ENCODE measurements at regions not wholly inside any gene's neighbourhood (a gene's known extent, or its start where the extent isn't known, plus 50 kb on each side); places are given as distances from the start of the nearest gene placed in this dataset.

DNA sequence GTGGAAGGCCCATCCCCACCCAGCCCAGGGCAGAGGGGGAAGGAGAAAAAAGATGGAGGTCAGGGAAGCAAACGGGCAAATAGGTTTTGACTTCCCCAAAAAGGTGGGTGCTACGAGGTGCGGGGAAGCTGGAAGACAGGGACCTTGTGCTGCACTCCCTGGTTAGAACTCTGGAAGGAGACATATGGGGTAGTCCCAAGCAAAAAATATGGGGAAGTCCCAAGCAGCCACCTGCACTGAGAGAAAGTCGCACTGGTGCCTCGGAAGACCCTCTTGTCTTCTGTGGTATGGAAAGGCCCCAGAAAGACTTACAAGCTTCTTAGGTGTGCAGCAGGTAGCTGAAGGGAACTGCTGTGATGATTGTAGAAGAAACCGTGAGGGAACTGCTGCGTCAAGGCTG, 93.8 kb upstream of the CEP85L start:
- TF ChIP-seq, protein P1, sequence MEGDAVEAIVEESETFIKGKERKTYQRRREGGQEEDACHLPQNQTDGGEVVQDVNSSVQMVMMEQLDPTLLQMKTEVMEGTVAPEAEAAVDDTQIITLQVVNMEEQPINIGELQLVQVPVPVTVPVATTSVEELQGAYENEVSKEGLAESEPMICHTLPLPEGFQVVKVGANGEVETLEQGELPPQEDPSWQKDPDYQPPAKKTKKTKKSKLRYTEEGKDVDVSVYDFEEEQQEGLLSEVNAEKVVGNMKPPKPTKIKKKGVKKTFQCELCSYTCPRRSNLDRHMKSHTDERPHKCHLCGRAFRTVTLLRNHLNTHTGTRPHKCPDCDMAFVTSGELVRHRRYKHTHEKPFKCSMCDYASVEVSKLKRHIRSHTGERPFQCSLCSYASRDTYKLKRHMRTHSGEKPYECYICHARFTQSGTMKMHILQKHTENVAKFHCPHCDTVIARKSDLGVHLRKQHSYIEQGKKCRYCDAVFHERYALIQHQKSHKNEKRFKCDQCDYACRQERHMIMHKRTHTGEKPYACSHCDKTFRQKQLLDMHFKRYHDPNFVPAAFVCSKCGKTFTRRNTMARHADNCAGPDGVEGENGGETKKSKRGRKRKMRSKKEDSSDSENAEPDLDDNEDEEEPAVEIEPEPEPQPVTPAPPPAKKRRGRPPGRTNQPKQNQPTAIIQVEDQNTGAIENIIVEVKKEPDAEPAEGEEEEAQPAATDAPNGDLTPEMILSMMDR (IDR thresholded peaks at IDR 0.05 in 2 of 3, conservative IDR thresholded peaks at IDR 0.05 in 1 of 3; ENCODE audit: control insufficient read depth in 2 of 3, extremely low read depth in 1 of 3, insufficient read depth in 1 of 3, low read depth in 3 of 3, low read length in 3 of 3) = no peak
- no peak for TF ChIP-seq CREM (IDR thresholded peaks at IDR 0.05; ENCODE audit: low read depth)
- TF ChIP-seq, protein P2, sequence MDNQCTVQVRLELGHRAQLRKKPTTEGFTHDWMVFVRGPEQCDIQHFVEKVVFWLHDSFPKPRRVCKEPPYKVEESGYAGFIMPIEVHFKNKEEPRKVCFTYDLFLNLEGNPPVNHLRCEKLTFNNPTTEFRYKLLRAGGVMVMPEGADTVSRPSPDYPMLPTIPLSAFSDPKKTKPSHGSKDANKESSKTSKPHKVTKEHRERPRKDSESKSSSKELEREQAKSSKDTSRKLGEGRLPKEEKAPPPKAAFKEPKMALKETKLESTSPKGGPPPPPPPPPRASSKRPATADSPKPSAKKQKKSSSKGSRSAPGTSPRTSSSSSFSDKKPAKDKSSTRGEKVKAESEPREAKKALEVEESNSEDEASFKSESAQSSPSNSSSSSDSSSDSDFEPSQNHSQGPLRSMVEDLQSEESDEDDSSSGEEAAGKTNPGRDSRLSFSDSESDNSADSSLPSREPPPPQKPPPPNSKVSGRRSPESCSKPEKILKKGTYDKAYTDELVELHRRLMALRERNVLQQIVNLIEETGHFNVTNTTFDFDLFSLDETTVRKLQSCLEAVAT (IDR thresholded peaks at IDR 0.05) = no peak
- TF ChIP-seq FOS (IDR thresholded peaks at IDR 0.05; ENCODE audit: borderline replicate concordance, extremely low read depth, insufficient read length) = no peak
- no peak for TF ChIP-seq POLR2A (IDR thresholded peaks at IDR 0.05; ENCODE audit: low read depth, low read length)
- TF ChIP-seq, protein P3, sequence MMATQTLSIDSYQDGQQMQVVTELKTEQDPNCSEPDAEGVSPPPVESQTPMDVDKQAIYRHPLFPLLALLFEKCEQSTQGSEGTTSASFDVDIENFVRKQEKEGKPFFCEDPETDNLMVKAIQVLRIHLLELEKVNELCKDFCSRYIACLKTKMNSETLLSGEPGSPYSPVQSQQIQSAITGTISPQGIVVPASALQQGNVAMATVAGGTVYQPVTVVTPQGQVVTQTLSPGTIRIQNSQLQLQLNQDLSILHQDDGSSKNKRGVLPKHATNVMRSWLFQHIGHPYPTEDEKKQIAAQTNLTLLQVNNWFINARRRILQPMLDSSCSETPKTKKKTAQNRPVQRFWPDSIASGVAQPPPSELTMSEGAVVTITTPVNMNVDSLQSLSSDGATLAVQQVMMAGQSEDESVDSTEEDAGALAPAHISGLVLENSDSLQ (IDR thresholded peaks at IDR 0.05) = no peak

Measured in GM12878 (cell line).